ENCODE measurements at regions not wholly inside any gene's neighbourhood (a gene's known extent, or its start where the extent isn't known, plus 50 kb on each side); places are given as distances from the start of the nearest gene placed in this dataset.

GRCh38 chr3:76627236-76627635, 412.7 kb upstream of the ROBO2 start:
- Histone ChIP-seq H3K79me2 (ENCODE audit: insufficient read depth, low read depth, low read length) (no peaks in the 10 kb centered on the region), H2AFZ (ENCODE audit: low read length) (no peak overlapping the region), H3K9me3 (ENCODE audit: low read length) (no peaks in the 10 kb centered on the region), H3K27ac (ENCODE audit: low read depth, low read length, poor library complexity, severe bottlenecking) (no peak overlapping the region), H3K4me1 (ENCODE audit: insufficient read depth, low read length, poor library complexity, severe bottlenecking) (no peaks in the 10 kb centered on the region), H3K4me2 (ENCODE audit: low read length) (no peak overlapping the region), H4K20me1 (ENCODE audit: insufficient read depth, low read length) (no peaks in the 10 kb centered on the region), H3K36me3 (ENCODE audit: insufficient read depth, low read length) (no peaks in the 10 kb centered on the region), H3K9me2 (ENCODE audit: insufficient read depth, low read length) (no peaks in the 10 kb centered on the region), H3K4me3 (ENCODE audit: low read depth, low read length, poor library complexity, severe bottlenecking) (no peak overlapping the region)
- no peak for DNase-seq (ENCODE audit: low spot score)
- TF ChIP-seq EZH2phosphoT487 (IDR thresholded peaks at IDR 0.05; ENCODE audit: borderline replicate concordance, low read depth, low read length) (no peak), CTCF (conservative IDR thresholded peaks at IDR 0.05; ENCODE audit: low read length) (no peak)
- ChIA-PET CTCF (ENCODE audit: unreplicated experiment) (no interaction called here), POLR2A (interaction anchor here (1.0 kb wide), 1 partner anchor 10 kb away, joined by 4 read pairs; no protein-coding TSS in a partner anchor)
- intact Hi-C loops (cut with micrococcal nuclease; ENCODE audit: unreplicated experiment): no loop called here
- BruUV-seq (replicated peaks): no TSS peak

GRCh38 chr3:76631251-76631650, 408.6 kb upstream of the ROBO2 start:
- no peak overlapping the region for H3K27ac ChIP-seq (ENCODE audit: low read depth, low read length, poor library complexity, severe bottlenecking)
- H4K20me1 ChIP-seq (ENCODE audit: insufficient read depth, low read length): no peaks in the 10 kb centered on the region
- no peak overlapping the region for H3K4me2 ChIP-seq (ENCODE audit: low read length)
- no peaks in the 10 kb centered on the region for H3K9me2 ChIP-seq (ENCODE audit: insufficient read depth, low read length)
- no peaks in the 10 kb centered on the region for H3K79me2 ChIP-seq (ENCODE audit: insufficient read depth, low read depth, low read length)
- H3K36me3 ChIP-seq (ENCODE audit: insufficient read depth, low read length): no peaks in the 10 kb centered on the region
- CTCF ChIA-PET (ENCODE audit: unreplicated experiment): no interaction called here
- H3K4me1 ChIP-seq (ENCODE audit: insufficient read depth, low read length, poor library complexity, severe bottlenecking): no peaks in the 10 kb centered on the region
- H3K9me3 ChIP-seq (ENCODE audit: low read length): no peaks in the 10 kb centered on the region
- no TSS peak for BruUV-seq (replicated peaks)
- no peak for DNase-seq (ENCODE audit: low spot score)
- POLR2A ChIA-PET: no interaction called here
- no peak overlapping the region for H3K4me3 ChIP-seq (ENCODE audit: low read depth, low read length, poor library complexity, severe bottlenecking)
- no peak overlapping the region for H2AFZ ChIP-seq (ENCODE audit: low read length)
- intact Hi-C loops (cut with micrococcal nuclease; ENCODE audit: unreplicated experiment): no loop called here
- TF ChIP-seq CTCF (conservative IDR thresholded peaks at IDR 0.05; ENCODE audit: low read length) (no peak), EZH2phosphoT487 (IDR thresholded peaks at IDR 0.05; ENCODE audit: borderline replicate concordance, low read depth, low read length) (no peak)

- Histone ChIP-seq H3K9me2 (ENCODE audit: insufficient read depth, low read length) (no peaks in the 10 kb centered on the region), H3K4me3 (ENCODE audit: low read depth, low read length, poor library complexity, severe bottlenecking) (no peak overlapping the region), H3K36me3 (ENCODE audit: insufficient read depth, low read length) (no peaks in the 10 kb centered on the region), H2AFZ (ENCODE audit: low read length) (no peak overlapping the region), H3K79me2 (ENCODE audit: insufficient read depth, low read depth, low read length) (no peaks in the 10 kb centered on the region), H3K27ac (ENCODE audit: low read depth, low read length, poor library complexity, severe bottlenecking) (no peak overlapping the region), H3K9me3 (ENCODE audit: low read length) (no peaks in the 10 kb centered on the region), H3K4me2 (ENCODE audit: low read length) (no peak overlapping the region), H4K20me1 (ENCODE audit: insufficient read depth, low read length) (no peaks in the 10 kb centered on the region), H3K4me1 (ENCODE audit: insufficient read depth, low read length, poor library complexity, severe bottlenecking) (no peaks in the 10 kb centered on the region)
- TF ChIP-seq CTCF (conservative IDR thresholded peaks at IDR 0.05; ENCODE audit: low read length) (no peak), EZH2phosphoT487 (IDR thresholded peaks at IDR 0.05; ENCODE audit: borderline replicate concordance, low read depth, low read length) (no peak)
- POLR2A ChIA-PET: interaction anchor here (1.6 kb wide), 1 partner anchor 10 kb away, joined by 4 read pairs; no protein-coding TSS in a partner anchor
- intact Hi-C loops (cut with micrococcal nuclease; ENCODE audit: unreplicated experiment): no loop called here
- BruUV-seq (replicated peaks): no TSS peak
- CTCF ChIA-PET (ENCODE audit: unreplicated experiment): no interaction called here
- no peak for DNase-seq (ENCODE audit: low spot score)
These were observed 401.9 kb upstream of the ROBO2 start for GRCh38 chr3:76638006-76638405.
